ENCODE measurements at regions not wholly inside any gene's neighbourhood (a gene's known extent, or its start where the extent isn't known, plus 50 kb on each side); places are given as distances from the start of the nearest gene placed in this dataset.
A peak's percentile ranks its signal among the peaks of the same experiment; 100 is the strongest.
"Not testable (repeated sequence)": the region's sequence is repeated elsewhere in the genome, so short reads cannot be mapped to it uniquely, and the experiment has no call there.

- no peak for DNase-seq (ENCODE audit: low spot score)
These were observed 364.2 kb upstream of the CNTN3 start for GRCh38 chr3:74978684-74979083.

GRCh38 chr3:74985028-74985904, 370.8 kb upstream of the CNTN3 start:
- not testable (repeated sequence) for DNase-seq (ENCODE audit: low spot score)

GRCh38 chr3:74988095-74988494, 373.6 kb upstream of the CNTN3 start:
- DNase-seq (ENCODE audit: low spot score), result no peak

GRCh38 chr3:74992898-74993297, 378.4 kb upstream of the CNTN3 start:
- DNase-seq (ENCODE audit: low spot score), result no peak

GRCh38 chr3:75001330-75001729, 386.9 kb upstream of the CNTN3 start:
- peak; percentile 2 for DNase-seq (ENCODE audit: low spot score)

- no peak for DNase-seq (ENCODE audit: low spot score)
These were observed 398.4 kb upstream of the CNTN3 start for GRCh38 chr3:75012791-75013331.

GRCh38 chr3:75014008-75014407, 399.5 kb upstream of the CNTN3 start:
- DNase-seq (ENCODE audit: low spot score), result no peak

GRCh38 chr3:75015280-75015679, 400.8 kb upstream of the CNTN3 start:
- no peak for DNase-seq (ENCODE audit: low spot score)

- DNase-seq (ENCODE audit: low spot score), result no peak
These were observed 420.7 kb upstream of the CNTN3 start for GRCh38 chr3:75035146-75035545.

- no peak for DNase-seq (ENCODE audit: low spot score)
These were observed 428.5 kb upstream of the CNTN3 start for GRCh38 chr3:75042941-75043340.

GRCh38 chr3:75048650-75049049, 434.2 kb upstream of the CNTN3 start:
- DNase-seq (ENCODE audit: low spot score), result no peak

GRCh38 chr3:75049533-75049932, 435.1 kb upstream of the CNTN3 start:
- DNase-seq (ENCODE audit: low spot score), result no peak

GRCh38 chr3:75059120-75059519, 444.7 kb upstream of the CNTN3 start:
- DNase-seq (ENCODE audit: low spot score), result no peak

- DNase-seq (ENCODE audit: low spot score), result no peak
These were observed 447.3 kb upstream of the CNTN3 start for GRCh38 chr3:75061806-75062205.

GRCh38 chr3:75075158-75075557, 460.7 kb upstream of the CNTN3 start:
- no peak for DNase-seq (ENCODE audit: low spot score)

GRCh38 chr3:75076481-75076880, 462.0 kb upstream of the CNTN3 start:
- DNase-seq (ENCODE audit: low spot score), result no peak

- no peak for DNase-seq (ENCODE audit: low spot score)
These were observed 463.8 kb upstream of the CNTN3 start for GRCh38 chr3:75078290-75078689.

GRCh38 chr3:75082845-75083244, 468.4 kb upstream of the CNTN3 start:
- no peak for DNase-seq (ENCODE audit: low spot score)

- DNase-seq (ENCODE audit: low spot score), result no peak
These were observed 475.4 kb upstream of the CNTN3 start for GRCh38 chr3:75089841-75090240.

- DNase-seq (ENCODE audit: low spot score), result no peak
These were observed 487.1 kb upstream of the CNTN3 start for GRCh38 chr3:75101329-75102147.

GRCh38 chr3:75110741-75111140, 496.3 kb upstream of the CNTN3 start:
- DNase-seq (ENCODE audit: low spot score), result no peak

- no peak for DNase-seq (ENCODE audit: low spot score)
These were observed 501.2 kb upstream of the CNTN3 start for GRCh38 chr3:75115695-75116094.

- no peak for DNase-seq (ENCODE audit: low spot score)
These were observed 504.3 kb upstream of the CNTN3 start for GRCh38 chr3:75118779-75119178.

Data from H4 (cell line).